ENCODE measurements at regions not wholly inside any gene's neighbourhood (a gene's known extent, or its start where the extent isn't known, plus 50 kb on each side); places are given as distances from the start of the nearest gene placed in this dataset.

DNA sequence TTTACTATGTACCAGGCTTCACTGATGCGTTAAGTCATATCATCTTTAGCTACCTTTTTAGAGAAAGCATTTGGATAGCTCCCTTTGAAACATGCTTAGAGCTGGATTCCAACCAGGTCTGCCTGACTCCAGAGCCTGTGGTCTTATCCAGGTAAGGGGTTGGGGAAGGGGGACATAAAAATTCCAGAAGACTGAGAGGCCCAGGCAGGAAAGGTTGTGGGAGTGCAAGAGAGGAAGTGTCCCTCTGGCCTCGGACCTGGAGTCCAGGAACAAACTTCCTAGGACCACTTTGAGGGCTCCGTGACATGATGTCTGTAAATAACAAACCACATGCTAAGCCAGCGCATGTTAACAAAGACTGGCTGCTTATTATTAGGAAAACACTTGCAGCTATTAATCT is 163.0 kb upstream of the KCNG1 start:
- CTCF ChIA-PET = interaction anchor here (1.3 kb wide), 1 partner anchor 121 kb away, joined by 4 read pairs; no protein-coding TSS in a partner anchor
- no peak for DNase-seq (ENCODE audit: low read depth, low spot score)
- TF ChIP-seq, protein P1, sequence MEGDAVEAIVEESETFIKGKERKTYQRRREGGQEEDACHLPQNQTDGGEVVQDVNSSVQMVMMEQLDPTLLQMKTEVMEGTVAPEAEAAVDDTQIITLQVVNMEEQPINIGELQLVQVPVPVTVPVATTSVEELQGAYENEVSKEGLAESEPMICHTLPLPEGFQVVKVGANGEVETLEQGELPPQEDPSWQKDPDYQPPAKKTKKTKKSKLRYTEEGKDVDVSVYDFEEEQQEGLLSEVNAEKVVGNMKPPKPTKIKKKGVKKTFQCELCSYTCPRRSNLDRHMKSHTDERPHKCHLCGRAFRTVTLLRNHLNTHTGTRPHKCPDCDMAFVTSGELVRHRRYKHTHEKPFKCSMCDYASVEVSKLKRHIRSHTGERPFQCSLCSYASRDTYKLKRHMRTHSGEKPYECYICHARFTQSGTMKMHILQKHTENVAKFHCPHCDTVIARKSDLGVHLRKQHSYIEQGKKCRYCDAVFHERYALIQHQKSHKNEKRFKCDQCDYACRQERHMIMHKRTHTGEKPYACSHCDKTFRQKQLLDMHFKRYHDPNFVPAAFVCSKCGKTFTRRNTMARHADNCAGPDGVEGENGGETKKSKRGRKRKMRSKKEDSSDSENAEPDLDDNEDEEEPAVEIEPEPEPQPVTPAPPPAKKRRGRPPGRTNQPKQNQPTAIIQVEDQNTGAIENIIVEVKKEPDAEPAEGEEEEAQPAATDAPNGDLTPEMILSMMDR (IDR thresholded peaks at IDR 0.05; ENCODE audit: insufficient read depth, low read length, missing control alignments) = no peak

DNA sequence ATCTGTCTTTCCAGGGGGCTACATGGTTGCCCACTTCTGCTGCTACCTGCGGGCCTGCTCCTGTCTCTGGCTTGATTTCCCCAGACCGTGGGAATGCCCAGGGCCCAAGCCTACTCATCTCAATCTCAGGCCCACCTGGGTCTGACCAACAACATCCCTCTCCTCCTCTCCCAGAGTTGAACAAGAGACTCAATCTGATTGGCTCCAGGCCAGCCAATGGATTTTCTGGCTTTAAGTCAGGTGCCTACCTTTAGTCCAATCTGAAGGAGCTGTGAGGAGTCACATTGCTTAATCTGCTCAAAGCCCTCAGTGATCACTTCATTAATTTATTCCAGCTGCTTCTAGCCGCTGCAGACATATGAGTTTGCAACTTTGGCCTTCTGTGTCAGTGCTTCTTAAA is 162.4 kb upstream of the KCNG1 start:
- no peak overlapping the region for H3K4me3 ChIP-seq (ENCODE audit: low read depth, low read length)
- DNase-seq (ENCODE audit: low read depth, low spot score) = no peak
- POLR2A ChIA-PET = no interaction called here
- CTCF ChIA-PET = interaction anchor here (1.3 kb wide), 1 partner anchor 122 kb away, joined by 4 read pairs; no protein-coding TSS in a partner anchor
- TF ChIP-seq, protein P1 (IDR thresholded peaks at IDR 0.05; ENCODE audit: insufficient read depth, low read length, missing control alignments) = no peak

More for the DNA sequence above, 163.0 kb upstream of the KCNG1 start:
- H3K4me3 ChIP-seq (ENCODE audit: low read depth, low read length) = no peak overlapping the region
- POLR2A ChIA-PET = no interaction called here

DNA sequence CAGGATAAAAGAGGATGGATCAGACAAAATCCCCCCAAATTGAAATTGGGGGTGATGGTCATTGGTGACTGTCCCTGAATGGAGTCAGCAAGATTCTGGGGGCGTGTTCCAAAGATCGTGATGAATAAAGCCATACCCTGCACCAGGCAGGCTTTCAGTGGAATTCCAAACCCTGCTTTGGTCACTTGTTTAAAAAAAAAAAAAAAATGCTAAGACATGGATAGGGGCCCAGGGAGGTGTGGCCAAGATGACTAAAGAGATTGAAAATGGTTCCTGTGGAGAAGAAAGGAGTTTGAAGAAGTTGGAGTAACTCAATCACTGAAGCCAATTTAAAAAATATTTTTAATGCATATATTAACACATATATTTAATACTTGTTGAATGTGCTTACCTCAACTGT is 161.4 kb upstream of the KCNG1 start:
- ChIA-PET CTCF (interaction anchor here (1.0 to 1.3 kb wide), 2 partner anchors 10 to 123 kb away, joined by 3 to 4 read pairs; no protein-coding TSS in a partner anchor), POLR2A (no interaction called here)
- TF ChIP-seq, protein P1 (IDR thresholded peaks at IDR 0.05; ENCODE audit: insufficient read depth, low read length, missing control alignments) = no peak
- DNase-seq (ENCODE audit: low read depth, low spot score) = no peak
- H3K4me3 ChIP-seq (ENCODE audit: low read depth, low read length) = no peak overlapping the region

DNA sequence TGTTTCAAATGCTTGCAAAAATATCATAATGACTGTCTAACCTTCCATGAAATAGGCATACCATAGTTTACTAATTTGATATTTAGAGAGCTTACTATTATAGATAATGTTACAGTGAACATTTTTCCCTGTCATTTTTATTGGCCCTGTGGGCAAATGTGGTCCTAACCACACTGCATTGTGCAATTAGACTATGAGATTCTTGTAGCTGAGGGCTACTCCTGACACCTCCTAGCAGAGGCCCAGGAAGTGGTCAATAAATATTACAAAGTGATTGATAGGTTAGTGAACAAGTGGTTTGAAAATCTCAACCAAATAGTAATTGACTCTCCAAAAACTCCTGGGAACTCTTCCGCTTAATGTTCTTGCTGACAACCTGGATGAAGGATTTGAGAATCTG is 160.5 kb upstream of the KCNG1 start:
- CTCF ChIA-PET = interaction anchor here (1.0 to 1.3 kb wide), 2 partner anchors 9 to 124 kb away, joined by 3 to 4 read pairs; no protein-coding TSS in a partner anchor
- no peak for DNase-seq (ENCODE audit: low read depth, low spot score)
- TF ChIP-seq, protein P1 (IDR thresholded peaks at IDR 0.05; ENCODE audit: insufficient read depth, low read length, missing control alignments) = no peak
- POLR2A ChIA-PET = no interaction called here
- no peak overlapping the region for H3K4me3 ChIP-seq (ENCODE audit: low read depth, low read length)

DNA sequence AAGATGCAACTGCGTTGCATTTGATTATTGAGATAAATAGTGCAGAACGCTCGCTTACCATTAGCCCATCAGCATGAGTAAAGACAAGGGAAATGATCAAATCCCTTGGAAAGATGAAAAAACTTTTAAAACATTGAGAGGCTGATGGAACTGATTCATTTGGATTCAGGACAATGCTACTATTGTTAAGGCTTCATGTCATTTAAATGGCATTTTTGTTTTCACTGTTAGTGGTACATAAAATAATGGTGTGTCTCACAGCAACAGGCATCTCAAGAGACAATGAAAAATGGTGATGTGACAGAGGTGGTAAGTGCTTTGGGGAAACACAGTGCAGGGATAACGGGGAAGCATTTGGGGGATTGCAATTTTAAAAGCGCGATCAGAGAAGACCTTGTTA is 159.7 kb upstream of the KCNG1 start:
- no peak overlapping the region for H3K4me3 ChIP-seq (ENCODE audit: low read depth, low read length)
- DNase-seq (ENCODE audit: low read depth, low spot score) = no peak
- CTCF ChIA-PET = no interaction called here
- POLR2A ChIA-PET = no interaction called here
- TF ChIP-seq, protein P1 (IDR thresholded peaks at IDR 0.05; ENCODE audit: insufficient read depth, low read length, missing control alignments) = no peak

DNA sequence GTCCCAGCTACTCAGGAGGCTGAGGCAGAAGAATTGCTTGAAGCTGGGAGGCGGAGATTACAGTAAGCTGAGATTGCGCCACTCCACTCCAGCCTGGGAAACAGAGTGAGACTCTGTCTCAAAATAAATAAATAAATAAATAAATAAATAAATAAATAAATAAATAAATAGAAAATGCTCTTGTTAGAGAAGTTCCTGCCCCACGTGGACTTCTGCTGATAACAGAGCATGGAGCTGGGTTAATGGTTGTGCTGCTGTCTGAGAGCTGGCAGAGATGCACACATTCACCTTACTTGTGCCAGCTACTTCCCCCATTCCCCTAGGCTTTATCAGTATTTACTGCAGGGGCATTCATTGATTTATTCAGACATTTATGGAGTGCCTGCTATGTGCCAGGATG is 155.2 kb upstream of the KCNG1 start:
- TF ChIP-seq, protein P1 (IDR thresholded peaks at IDR 0.05; ENCODE audit: insufficient read depth, low read length, missing control alignments) = no peak
- H3K4me3 ChIP-seq (ENCODE audit: low read depth, low read length) = no peak overlapping the region
- no peak for DNase-seq (ENCODE audit: low read depth, low spot score)
- ChIA-PET CTCF (interaction anchor here (1.6 kb wide), 1 partner anchor 10 kb away, joined by 3 read pairs; no protein-coding TSS in a partner anchor), POLR2A (interaction anchor here (0.7 kb wide), 1 partner anchor 435 kb away, joined by 3 read pairs; no protein-coding TSS in a partner anchor)

Data from AG04449 (cell line).